ENCODE measurements at regions not wholly inside any gene's neighbourhood (a gene's known extent, or its start where the extent isn't known, plus 50 kb on each side); places are given as distances from the start of the nearest gene placed in this dataset.

GRCh38 chr16:74199842-74200124, 96.8 kb upstream of the PSMD7 start (continued):
- TF ChIP-seq JUN (IDR thresholded peaks at IDR 0.05; ENCODE audit: low read depth, low read length) (no peak), KDM1A (IDR thresholded peaks at IDR 0.05; ENCODE audit: borderline replicate concordance, low read length) (no peak), CHD2 (IDR thresholded peaks at IDR 0.05; ENCODE audit: low read length) (no peak), TBP (IDR thresholded peaks at IDR 0.05; ENCODE audit: low read depth, low read length) (no peak), EGR1 (IDR thresholded peaks at IDR 0.05; ENCODE audit: borderline replicate concordance, low read depth, low read length) (no peak)

All from H1 (cell line).